Fibroblast of skin of left biceps (primary cell): ENCODE measurements at regions not wholly inside any gene's neighbourhood (a gene's known extent, or its start where the extent isn't known, plus 50 kb on each side); places are given as distances from the start of the nearest gene placed in this dataset.

Source experiments
- DNase-seq, 2 experiments: peaks; one replicate each; pipeline ENCODE4 v3.0.0-alpha.2; 2013; ENCODE audit warnings: low read depth in 2 of 2

- peak; percentile 7 to 8 for DNase-seq
These were observed 188.7 kb upstream of the LINGO1 start for GRCh38 chr15:77821188-77821958.

GRCh38 chr15:77819851-77820728 is 187.4 kb upstream of the LINGO1 start:
- no peak for DNase-seq

- DNase-seq, result no peak
These were observed 186.5 kb upstream of the LINGO1 start for GRCh38 chr15:77819048-77819850.

GRCh38 chr15:77818484-77819047 is 185.9 kb upstream of the LINGO1 start:
- DNase-seq, result no peak

GRCh38 chr15:77817434-77817833 is 184.7 kb upstream of the LINGO1 start:
- no peak for DNase-seq

- DNase-seq, result no peak
These were observed 184.3 kb upstream of the LINGO1 start for GRCh38 chr15:77816983-77817382.

GRCh38 chr15:77815015-77815414 is 182.3 kb upstream of the LINGO1 start:
- no peak for DNase-seq

- DNase-seq, result no peak
These were observed 180.0 kb upstream of the LINGO1 start for GRCh38 chr15:77812664-77813063.

GRCh38 chr15:77811270-77811669 is 178.6 kb upstream of the LINGO1 start:
- DNase-seq, result no peak

GRCh38 chr15:77810130-77810571 is 177.4 kb upstream of the LINGO1 start:
- DNase-seq, result no peak

- no peak for DNase-seq
These were observed 176.0 kb upstream of the LINGO1 start for GRCh38 chr15:77808581-77809177.

GRCh38 chr15:77808075-77808474 is 175.4 kb upstream of the LINGO1 start:
- no peak for DNase-seq

GRCh38 chr15:77807611-77808010 is 174.9 kb upstream of the LINGO1 start:
- no peak for DNase-seq

- DNase-seq, result no peak
These were observed 174.4 kb upstream of the LINGO1 start for GRCh38 chr15:77807115-77807514.

GRCh38 chr15:77804210-77804609 is 171.5 kb upstream of the LINGO1 start:
- no peak for DNase-seq

GRCh38 chr15:77803487-77803886 is 170.8 kb upstream of the LINGO1 start:
- no peak for DNase-seq

GRCh38 chr15:77800305-77800704 is 167.6 kb upstream of the LINGO1 start:
- DNase-seq, result no peak

GRCh38 chr15:77798847-77799246 is 166.1 kb upstream of the LINGO1 start:
- no peak for DNase-seq

- no peak for DNase-seq
These were observed 165.6 kb upstream of the LINGO1 start for GRCh38 chr15:77798151-77798835.

- no peak for DNase-seq
These were observed 164.6 kb upstream of the LINGO1 start for GRCh38 chr15:77797270-77797669.
